HG03354 (cell line): ENCODE measurements at regions not wholly inside any gene's neighbourhood (a gene's known extent, or its start where the extent isn't known, plus 50 kb on each side); places are given as distances from the start of the nearest gene placed in this dataset.

ENCODE experiments used
- ATAC-seq: cut with Tn5 transposase; IDR thresholded peaks from one replicate; pipeline ENCODE4 v1.9.1; 2021; ENCODE audit warnings: mild to moderate bottlenecking; ENCODE audit not compliant: unreplicated experiment, poor library complexity, severe bottlenecking

DNA sequence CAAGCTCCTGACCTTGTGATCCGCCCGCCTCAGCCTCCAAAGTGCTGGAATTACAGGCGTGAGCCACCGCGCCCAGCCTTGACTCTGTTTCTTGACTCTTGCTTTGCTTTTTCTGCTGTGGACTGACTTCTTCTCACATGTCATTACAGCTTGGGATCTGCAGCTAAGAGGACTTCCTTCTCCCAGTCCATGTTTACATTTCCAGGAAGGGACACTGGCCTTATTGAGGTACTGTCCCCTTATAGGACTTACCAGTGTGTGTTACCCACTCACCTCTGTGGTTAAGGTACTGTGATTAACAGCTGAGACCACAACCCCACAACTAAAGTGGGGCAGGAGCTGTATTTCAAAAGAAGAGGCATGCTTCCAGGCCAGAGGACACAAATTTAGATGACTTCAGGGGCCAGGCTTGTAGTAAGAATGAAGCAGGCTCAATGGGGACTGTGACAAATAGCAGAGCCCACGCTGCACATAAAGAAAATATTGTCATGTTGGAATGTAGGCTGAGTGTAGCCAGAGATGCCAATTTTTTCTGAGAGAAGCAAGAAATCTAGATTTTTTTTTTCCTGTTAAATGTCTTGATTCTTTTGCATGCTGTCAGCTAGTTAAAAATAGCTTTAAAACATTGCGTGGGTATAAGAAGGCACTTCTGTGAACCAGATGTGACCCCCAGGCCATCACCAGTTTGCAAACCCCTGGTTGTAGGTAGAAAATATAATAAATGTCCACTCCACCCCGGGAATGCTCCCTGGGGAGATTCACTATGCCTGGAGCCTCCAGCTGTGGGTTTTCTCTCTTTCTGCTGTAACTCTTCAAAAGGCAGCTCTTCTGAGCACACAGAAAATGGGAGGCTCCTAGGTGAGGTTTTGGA is 75.0 kb downstream of the PTPDC1 start:
- ATAC-seq = no peak

- no peak for ATAC-seq
These were observed 76.6 kb downstream of the PTPDC1 start for GRCh38 chr9:94160594-94161501.

DNA sequence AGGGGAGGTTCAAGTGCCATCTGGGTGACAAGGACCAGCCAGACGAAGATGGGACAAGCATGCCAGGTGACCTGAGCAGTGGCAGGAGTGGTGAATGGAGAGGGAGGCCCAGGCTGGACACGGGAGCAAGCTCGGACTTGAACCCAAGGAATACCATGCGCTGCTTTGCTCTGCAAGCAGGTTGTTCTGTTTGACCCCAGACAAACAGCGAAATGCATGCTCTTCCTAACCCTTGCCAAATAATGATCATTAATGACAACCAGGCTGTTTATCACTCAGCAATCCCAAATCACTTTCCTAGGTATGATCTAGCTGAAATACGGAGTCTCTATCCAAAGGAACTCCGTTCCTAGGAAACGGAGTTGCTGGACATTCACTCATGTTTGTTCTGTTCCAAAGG is 77.4 kb downstream of the PTPDC1 start:
- ATAC-seq = no peak

DNA sequence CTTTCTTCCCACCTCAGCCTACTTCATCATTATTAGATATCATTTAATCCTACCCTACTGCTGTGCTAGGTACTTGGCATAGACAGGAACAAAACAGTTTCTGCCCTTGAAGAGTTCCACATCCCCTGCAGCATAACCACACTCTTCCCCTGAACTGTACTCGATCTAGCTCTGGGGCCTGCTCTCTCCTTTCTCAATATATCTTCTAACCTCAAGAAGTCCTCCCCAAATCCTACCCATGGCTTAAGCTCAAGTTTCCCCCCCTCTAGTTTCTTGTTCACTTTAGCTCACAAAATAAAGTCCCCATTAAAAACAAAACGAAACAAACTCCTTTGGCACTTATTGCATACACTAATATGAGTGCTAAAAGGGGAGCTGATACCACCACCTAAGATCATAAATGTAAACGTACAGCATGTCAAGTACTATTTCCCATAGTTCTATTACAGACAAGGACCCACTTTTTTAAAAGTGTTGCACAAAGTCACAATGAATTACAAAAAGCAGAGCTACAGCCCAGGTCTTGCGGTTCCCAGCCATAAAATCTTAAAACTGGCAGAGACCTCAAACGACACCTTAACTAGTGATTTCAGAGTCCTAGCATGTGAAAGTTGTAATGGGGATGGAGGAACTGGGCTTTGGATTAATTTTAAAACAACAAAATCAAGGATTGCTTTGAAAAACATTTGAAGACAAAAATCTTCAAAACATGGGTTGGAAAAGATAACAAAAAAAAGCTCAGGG is 80.7 kb downstream of the PTPDC1 start:
- no peak for ATAC-seq

DNA sequence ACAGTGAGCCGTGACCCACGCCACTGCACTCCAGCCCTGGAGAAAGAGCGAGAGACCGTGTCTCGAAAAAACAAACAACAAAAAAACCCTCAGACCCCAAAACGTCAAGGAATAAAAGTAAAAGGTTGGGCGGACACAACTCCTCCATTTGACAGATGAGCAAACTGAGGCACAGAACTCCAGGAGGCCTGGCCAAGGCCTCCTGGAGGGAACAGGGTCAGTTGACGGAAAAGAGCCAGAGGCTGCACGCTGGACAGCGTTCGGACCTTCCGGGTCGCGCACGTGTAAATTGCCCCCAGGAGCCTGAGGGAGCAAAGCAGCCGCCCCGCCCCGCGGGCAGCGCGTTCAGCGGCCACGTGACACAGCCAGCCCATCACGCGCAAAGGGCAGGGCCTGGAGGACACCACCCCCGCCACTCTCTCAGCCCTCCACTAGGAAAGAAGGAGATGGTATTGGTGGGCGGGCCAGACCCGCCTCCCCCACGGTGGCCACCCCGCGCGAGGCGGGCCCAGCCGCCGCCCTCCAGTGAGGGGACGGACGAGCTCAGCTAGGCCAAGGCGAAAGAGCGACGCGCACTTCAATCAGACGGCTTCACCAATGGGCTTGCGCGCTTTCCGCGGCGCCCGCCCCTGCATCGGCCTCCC is 81.5 kb downstream of the PTPDC1 start:
- peak; percentile 92 for ATAC-seq

GRCh38 chr9:94166236-94166975 is 82.1 kb downstream of the PTPDC1 start:
- ATAC-seq = peak; percentile 67

DNA sequence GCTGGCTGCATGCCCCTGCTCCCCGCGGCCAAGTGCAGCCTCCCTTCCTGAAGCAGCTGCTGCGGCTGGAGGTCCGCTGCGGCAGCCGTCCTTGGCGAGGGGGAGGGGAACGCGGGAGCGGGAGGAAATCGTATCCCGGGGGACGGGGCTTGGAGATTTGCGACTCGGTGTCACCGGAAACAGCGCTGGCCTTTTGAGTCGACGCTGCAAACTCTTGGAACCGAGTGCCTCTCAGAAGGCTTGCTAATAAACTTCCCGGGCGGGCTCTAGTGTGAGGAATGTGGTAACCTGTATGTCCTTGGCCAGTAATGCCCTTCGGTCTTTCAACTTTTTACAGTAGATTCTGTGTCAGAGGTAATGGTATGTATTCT is 82.7 kb downstream of the PTPDC1 start:
- peak; percentile 2 for ATAC-seq

DNA sequence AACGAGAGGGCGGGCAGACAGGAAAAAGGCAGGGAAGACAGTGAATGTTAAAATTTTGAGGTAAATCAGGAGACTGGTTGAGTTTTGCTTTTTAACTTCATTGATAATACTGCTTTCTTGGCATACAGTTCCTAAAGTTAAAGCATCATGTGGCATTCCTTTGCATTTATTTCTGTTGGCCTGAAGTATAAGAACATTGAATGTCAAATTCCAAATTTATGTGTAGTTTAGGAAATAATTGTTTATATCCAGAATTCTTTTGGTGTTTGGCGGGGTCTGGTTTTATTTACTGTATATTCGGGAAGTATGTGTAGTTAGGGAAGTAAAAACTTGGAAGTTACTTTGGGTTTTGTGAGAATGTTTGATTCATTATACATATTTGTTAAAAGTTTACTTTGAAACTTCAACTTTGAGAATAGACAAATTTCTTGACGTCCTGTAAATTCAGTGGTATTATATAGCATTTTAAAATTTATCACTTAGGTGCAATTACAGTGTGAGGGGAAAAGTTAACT is 83.2 kb downstream of the PTPDC1 start:
- no peak for ATAC-seq

GRCh38 chr9:94168203-94169000 is 84.1 kb downstream of the PTPDC1 start:
- ATAC-seq = no peak

DNA sequence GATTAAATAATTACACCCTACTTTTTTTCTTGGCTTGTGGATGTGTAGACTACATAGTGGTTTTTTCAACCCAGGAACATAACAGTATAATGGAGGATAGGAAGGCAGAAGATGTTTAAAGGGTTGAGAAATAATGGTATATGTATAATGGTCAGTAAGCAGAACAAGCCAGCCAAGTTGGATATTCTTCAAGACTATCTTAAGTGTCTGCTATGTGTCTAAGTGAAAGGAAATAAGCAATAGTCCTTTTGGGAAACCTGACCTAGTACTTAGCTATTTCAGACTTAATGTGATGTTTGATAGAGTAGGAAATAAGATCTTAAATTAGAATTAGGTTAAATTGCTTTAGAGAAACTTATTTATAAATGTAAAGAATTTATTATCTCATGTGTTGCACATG is 85.7 kb downstream of the PTPDC1 start:
- ATAC-seq = no peak

- no peak for ATAC-seq
These were observed 85.5 kb upstream of the ZNF169 start for GRCh38 chr9:94173632-94174031.

DNA sequence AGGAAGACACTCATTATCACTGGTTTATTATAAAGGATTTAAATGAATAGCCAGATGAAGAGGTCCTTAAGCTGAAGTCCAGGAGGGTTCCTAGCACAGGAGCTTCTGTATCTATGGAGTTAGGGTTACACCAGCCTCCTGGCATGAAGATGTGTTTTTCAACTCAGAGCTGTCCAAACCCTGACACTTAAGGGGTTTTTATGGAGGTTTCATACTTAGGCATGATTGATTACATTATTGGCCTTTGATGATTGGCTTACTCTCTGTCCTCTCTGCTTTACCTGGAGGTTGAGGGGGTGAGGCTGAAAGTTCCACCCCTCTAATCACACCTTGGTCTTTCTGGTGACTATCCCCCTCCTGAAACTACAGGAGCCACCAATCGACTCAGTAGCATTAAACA is 84.9 kb upstream of the ZNF169 start:
- ATAC-seq = no peak

DNA sequence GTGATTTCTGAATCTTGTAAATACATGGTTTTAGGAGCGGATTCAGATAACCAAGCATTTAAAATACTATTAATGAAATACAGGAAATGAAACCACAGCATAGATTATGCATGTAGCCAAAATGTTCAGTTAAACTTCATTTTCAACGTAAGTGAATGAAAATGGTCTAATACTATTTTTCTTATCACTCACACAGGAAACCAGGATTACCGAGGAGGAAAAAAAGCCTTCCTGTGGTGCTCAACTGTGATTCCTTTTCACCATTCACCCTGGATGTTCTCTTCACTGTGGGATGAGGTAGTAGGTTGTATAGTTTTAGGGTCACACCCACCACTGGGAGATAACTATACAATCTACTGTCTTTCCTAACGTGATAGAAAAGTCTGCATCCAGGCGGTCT is 83.4 kb upstream of the ZNF169 start:
- no peak for ATAC-seq

- ATAC-seq = no peak
These were observed 82.5 kb upstream of the ZNF169 start for GRCh38 chr9:94176608-94177007.

DNA sequence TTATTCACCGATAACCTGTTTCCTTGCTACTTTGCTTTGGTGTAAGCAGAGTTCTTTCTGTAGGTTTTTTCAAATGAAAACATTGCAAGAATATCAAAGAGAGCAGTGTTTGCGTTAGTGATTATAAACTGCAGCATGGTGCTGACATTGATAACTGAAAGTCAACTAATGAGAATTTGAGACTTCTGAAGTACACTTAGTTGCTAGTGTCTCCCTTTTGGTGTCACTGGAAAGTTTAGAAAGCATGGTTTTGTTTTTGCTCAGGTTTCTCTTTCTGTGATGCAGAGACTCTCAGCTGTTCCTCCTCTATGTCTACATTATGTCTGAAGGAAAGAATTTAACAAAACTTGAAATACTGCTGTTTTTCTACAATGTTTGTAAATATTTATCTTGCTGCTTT is 80.2 kb upstream of the ZNF169 start:
- ATAC-seq = peak; percentile 50

DNA sequence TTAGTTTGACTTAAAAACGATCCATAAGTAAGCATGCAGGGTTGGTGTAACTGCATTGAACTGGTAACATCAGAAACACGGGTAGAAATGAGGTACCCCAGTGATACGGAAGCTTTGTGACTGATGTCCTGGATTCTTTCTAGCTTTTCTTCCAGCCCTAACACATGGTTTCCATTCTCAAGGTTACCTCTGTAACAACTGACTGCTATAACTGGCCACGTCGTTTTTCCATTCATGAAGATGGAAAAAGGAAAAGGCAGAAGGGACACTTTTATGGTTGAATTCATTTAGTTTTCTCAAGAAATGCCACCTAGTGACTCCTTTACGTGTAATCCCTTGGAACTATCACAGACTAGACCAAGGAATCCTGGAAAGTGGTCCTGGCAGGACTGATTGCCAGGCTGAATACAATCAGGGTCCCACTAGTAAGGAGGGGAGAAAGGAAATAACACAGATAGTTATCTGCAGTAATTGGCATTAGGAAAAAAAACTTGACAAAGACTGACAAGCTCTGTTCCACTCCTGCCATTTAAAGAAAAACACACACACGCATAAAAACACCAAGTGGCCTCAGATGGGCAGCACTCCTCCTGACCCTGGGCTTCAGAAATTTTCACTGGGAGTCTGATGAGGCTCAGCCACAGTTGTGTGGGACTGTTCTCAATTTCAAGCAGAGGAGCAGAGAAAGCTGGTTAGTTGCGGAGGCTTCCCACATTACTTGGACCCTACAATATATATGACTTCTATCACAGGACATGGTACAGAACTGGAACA is 77.5 kb upstream of the ZNF169 start:
- no peak for ATAC-seq

- ATAC-seq = no peak
These were observed 76.6 kb upstream of the ZNF169 start for GRCh38 chr9:94182532-94182931.
